ENCODE measurements at regions not wholly inside any gene's neighbourhood (a gene's known extent, or its start where the extent isn't known, plus 50 kb on each side); places are given as distances from the start of the nearest gene placed in this dataset.

DNA sequence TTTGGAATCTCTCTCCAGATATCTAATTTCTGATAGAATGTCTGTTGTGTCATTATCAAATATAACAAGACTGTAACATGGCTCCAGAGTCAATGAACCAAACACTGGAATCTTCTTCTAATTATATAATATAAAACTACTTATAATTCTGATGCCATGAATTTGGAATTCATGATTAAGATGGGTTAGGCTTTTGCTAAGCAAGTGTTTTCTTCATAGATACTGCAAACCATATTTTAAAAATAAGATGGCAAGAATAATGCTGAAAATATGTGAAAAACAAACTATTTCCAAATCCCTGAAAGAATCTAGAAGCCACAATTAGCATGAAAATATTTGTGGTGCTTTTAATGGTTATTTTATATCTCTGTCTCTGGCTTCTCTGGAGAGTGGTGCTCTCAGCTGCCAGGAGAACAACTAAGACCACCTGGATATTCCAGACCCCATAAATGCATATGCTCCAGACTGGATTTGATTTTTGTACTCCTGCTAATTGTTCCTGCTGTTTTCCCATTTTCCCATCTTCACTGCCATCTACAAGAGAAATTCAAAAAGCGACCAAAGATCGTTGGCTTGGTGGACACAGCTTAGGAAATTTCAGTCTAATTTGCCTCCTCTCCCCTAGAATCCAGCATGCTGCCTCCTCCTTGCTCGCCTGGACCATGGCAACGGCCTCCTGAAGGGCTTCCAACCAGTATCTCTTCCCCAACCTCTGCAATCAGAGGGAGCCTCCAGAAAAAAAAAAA, 418.9 kb downstream of the SETD4 start (continued):
- TF ChIP-seq ZNF124 (CRISPR knock-in tag; IDR thresholded peaks at IDR 0.05) = no peak
- TF ChIP-seq CAMTA2 (CRISPR knock-in tag; IDR thresholded peaks at IDR 0.05; ENCODE audit: borderline replicate concordance) = no peak
- TF ChIP-seq NFRKB (IDR thresholded peaks at IDR 0.05) = no peak
- TF ChIP-seq ZNF331 (CRISPR knock-in tag; IDR thresholded peaks at IDR 0.05) = no peak
- no peak for TF ChIP-seq NCOA2 (CRISPR knock-in tag; IDR thresholded peaks at IDR 0.05)
- no peak for TF ChIP-seq FOSL2 (CRISPR knock-in tag; IDR thresholded peaks at IDR 0.05)
- no peak for TF ChIP-seq AHR (CRISPR knock-in tag; IDR thresholded peaks at IDR 0.05)
- TF ChIP-seq, protein P1, sequence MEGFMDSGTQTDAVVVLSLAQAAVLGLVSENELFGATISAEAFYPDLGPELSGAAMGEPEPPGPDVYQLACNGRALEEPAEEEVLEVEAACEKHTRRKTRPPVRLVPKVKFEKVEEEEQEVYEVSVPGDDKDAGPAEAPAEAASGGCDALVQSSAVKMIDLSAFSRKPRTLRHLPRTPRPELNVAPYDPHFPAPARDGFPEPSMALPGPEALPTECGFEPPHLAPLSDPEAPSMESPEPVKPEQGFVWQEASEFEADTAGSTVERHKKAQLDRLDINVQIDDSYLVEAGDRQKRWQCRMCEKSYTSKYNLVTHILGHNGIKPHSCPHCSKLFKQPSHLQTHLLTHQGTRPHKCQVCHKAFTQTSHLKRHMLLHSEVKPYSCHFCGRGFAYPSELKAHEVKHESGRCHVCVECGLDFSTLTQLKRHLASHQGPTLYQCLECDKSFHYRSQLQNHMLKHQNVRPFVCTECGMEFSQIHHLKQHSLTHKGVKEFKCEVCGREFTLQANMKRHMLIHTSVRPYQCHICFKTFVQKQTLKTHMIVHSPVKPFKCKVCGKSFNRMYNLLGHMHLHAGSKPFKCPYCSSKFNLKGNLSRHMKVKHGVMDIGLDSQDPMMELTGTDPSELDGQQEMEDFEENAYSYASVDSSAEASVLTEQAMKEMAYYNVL (CRISPR knock-in tag; IDR thresholded peaks at IDR 0.05; ENCODE audit: borderline replicate concordance) = no peak

DNA sequence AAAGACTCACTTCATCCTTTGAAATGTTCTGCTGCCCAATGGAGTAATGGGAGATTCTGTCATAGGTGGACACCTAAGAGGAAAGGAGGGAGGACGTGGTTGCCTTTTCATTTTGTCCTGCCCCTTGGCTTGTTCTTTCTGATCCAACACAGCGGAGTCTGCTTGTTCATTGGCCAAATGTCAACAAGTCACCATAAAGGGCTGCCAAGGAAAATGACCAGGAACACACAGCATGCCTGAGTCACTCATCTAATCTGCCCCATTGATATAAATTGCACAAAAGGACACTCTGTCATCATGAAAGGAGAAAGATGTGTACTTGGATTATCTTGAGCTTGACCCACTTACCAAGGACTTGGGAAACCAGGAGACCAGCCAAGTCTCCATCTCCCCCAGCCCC, 422.9 kb downstream of the SETD4 start:
- intact Hi-C loops (cut with micrococcal nuclease; ENCODE audit: unreplicated experiment) = no loop called here
- no peaks in the 10 kb centered on the region for H3K79me2 ChIP-seq (ENCODE audit: insufficient read depth, low read length)
- BruUV-seq (replicated peaks) = no TSS peak
- DNase-seq (ENCODE audit: low spot score) = no peak
- FAIRE-seq = no peak
- H4K20me1 ChIP-seq (ENCODE audit: insufficient read depth, low read length) = no peaks in the 10 kb centered on the region
- in situ Hi-C loops (cut with HindIII; ENCODE audit: extremely low pct_ligation_motif_present, low pct_unique_long_range_greater_than_20kb) = no loop called here
- no peak overlapping the region for H2AFZ ChIP-seq (ENCODE audit: low read length)
- no peaks in the 10 kb centered on the region for H3K36me3 ChIP-seq (replicated peaks in 1 of 2; ENCODE audit: control insufficient read depth in 1 of 2, insufficient read depth in 2 of 2, low read length in 2 of 2)
- no peak for ATAC-seq
- H3K27ac ChIP-seq (ENCODE audit: extremely low read length, insufficient read depth, low read length) = no peak overlapping the region
- ChIA-PET POLR2A (no interaction called here), CTCF (ENCODE audit: low intra/inter-chr PET ratio, low total read pairs) (no interaction called here)
- H3K4me2 ChIP-seq (ENCODE audit: low read depth, low read length) = no peak overlapping the region
- no peaks in the 10 kb centered on the region for H3K27me3 ChIP-seq (ENCODE audit: control insufficient read depth in 1 of 2, insufficient read depth in 2 of 2, low read length in 2 of 2)
- no peak for TF ChIP-seq WIZ (CRISPR knock-in tag; IDR thresholded peaks at IDR 0.05)
- TF ChIP-seq ZNF615 (CRISPR knock-in tag; IDR thresholded peaks at IDR 0.05; ENCODE audit: borderline replicate concordance) = no peak
- no peak for TF ChIP-seq NRL (CRISPR knock-in tag; IDR thresholded peaks at IDR 0.05; ENCODE audit: borderline replicate concordance)
- TF ChIP-seq ZNF292 (CRISPR knock-in tag; IDR thresholded peaks at IDR 0.05; ENCODE audit: borderline replicate concordance, low read depth) = no peak
- TF ChIP-seq ARNT (IDR thresholded peaks at IDR 0.05) = no peak
- no peak for TF ChIP-seq ZNF264 (CRISPR knock-in tag; IDR thresholded peaks at IDR 0.05)
- TF ChIP-seq AHR (CRISPR knock-in tag; IDR thresholded peaks at IDR 0.05) = no peak
- TF ChIP-seq SMC3 (IDR thresholded peaks at IDR 0.05; ENCODE audit: low read length) = no peak
- no peak for TF ChIP-seq ZNF878 (CRISPR knock-in tag; IDR thresholded peaks at IDR 0.05)
- no peak for TF ChIP-seq ZBTB3 (CRISPR knock-in tag; IDR thresholded peaks at IDR 0.05; ENCODE audit: borderline replicate concordance, low read depth)
- TF ChIP-seq NCOA2 (CRISPR knock-in tag; IDR thresholded peaks at IDR 0.05) = no peak
- TF ChIP-seq NR2F6 (IDR thresholded peaks at IDR 0.05) = no peak
- no peak for TF ChIP-seq NR2F6 (CRISPR knock-in tag; IDR thresholded peaks at IDR 0.05)
- no peak for TF ChIP-seq JUND (CRISPR knock-in tag; IDR thresholded peaks at IDR 0.05)
- TF ChIP-seq MIXL1 (CRISPR knock-in tag; IDR thresholded peaks at IDR 0.05) = no peak
- no peak for TF ChIP-seq ZNF788 (CRISPR knock-in tag; IDR thresholded peaks at IDR 0.05; ENCODE audit: borderline replicate concordance)
- no peak for TF ChIP-seq ZNF772 (CRISPR knock-in tag; IDR thresholded peaks at IDR 0.05)
- no peak for TF ChIP-seq TBL1XR1 (IDR thresholded peaks at IDR 0.05; ENCODE audit: borderline replicate concordance, low read length, partially characterized antibody)
- TF ChIP-seq ZNF205 (CRISPR knock-in tag; IDR thresholded peaks at IDR 0.05) = no peak
- no peak for TF ChIP-seq ZNF672 (CRISPR knock-in tag; IDR thresholded peaks at IDR 0.05)
- TF ChIP-seq HNRNPL (IDR thresholded peaks at IDR 0.05; ENCODE audit: low read depth, low read length) = no peak
- H3K4me3 ChIP-seq (replicated peaks in 1 of 3; ENCODE audit: insufficient read depth in 1 of 3, low read depth in 2 of 3, low read length in 3 of 3) = no peak overlapping the region
- WGBS (ENCODE audit: low lambda C conversion rate) = 31% methylated on average over 2 of the region's 2 CpGs
- no peaks in the 10 kb centered on the region for H3K9me3 ChIP-seq (ENCODE audit: low read length)
- no peak overlapping the region for H3K9ac ChIP-seq (ENCODE audit: insufficient read depth, low read depth, low read length)
- no peaks in the 10 kb centered on the region for H3K4me1 ChIP-seq (ENCODE audit: insufficient read depth, low read length)

All from HepG2 (cell line).